Kidney capillary endothelial cell (primary cell): ENCODE measurements at regions not wholly inside any gene's neighbourhood (a gene's known extent, or its start where the extent isn't known, plus 50 kb on each side); places are given as distances from the start of the nearest gene placed in this dataset.
"Not testable (repeated sequence)": the region's sequence is repeated elsewhere in the genome, so short reads cannot be mapped to it uniquely, and the experiment has no call there.

ENCODE experiments used
- DNase-seq: peaks from one replicate; pipeline ENCODE4 v3.0.0-alpha.2; 2018; ENCODE audit warnings: low spot score

GRCh38 chr5:44756097-44756496 lies 52.6 kb upstream of the MRPS30 start:
- DNase-seq: not testable (repeated sequence)

- DNase-seq: no peak
Observed at GRCh38 chr5:44747396-44747795, 61.4 kb upstream of the MRPS30 start.

GRCh38 chr5:44740660-44741059 lies 68.1 kb upstream of the MRPS30 start:
- DNase-seq: no peak

GRCh38 chr5:44729536-44729935 lies 79.2 kb upstream of the MRPS30 start:
- no peak for DNase-seq

GRCh38 chr5:44727100-44727499 lies 81.6 kb upstream of the MRPS30 start:
- no peak for DNase-seq

- DNase-seq: no peak
Observed at GRCh38 chr5:44719856-44720255, 88.9 kb upstream of the MRPS30 start.

- no peak for DNase-seq
Observed at GRCh38 chr5:44714871-44715561, 93.7 kb upstream of the MRPS30 start.

- DNase-seq: no peak
Observed at GRCh38 chr5:44713446-44713845, 95.3 kb upstream of the MRPS30 start.

GRCh38 chr5:44711901-44712300 lies 96.8 kb upstream of the MRPS30 start:
- DNase-seq: no peak

- DNase-seq: no peak
Observed at GRCh38 chr5:44708602-44709001, 100.1 kb upstream of the MRPS30 start.

GRCh38 chr5:44707721-44708120 lies 101.0 kb upstream of the MRPS30 start:
- DNase-seq: no peak

GRCh38 chr5:44697025-44697424 lies 111.7 kb upstream of the MRPS30 start:
- DNase-seq: no peak

GRCh38 chr5:44695259-44695658 lies 113.5 kb upstream of the MRPS30 start:
- no peak for DNase-seq

- DNase-seq: no peak
Observed at GRCh38 chr5:44691802-44692201, 116.9 kb upstream of the MRPS30 start.

GRCh38 chr5:44681906-44682305 lies 126.8 kb upstream of the MRPS30 start:
- DNase-seq: no peak

- DNase-seq: no peak
Observed at GRCh38 chr5:44679214-44679613, 129.5 kb upstream of the MRPS30 start.

- no peak for DNase-seq
Observed at GRCh38 chr5:44675296-44675695, 133.5 kb upstream of the MRPS30 start.

GRCh38 chr5:44674461-44674860 lies 134.3 kb upstream of the MRPS30 start:
- no peak for DNase-seq

- DNase-seq: not testable (repeated sequence)
Observed at GRCh38 chr5:44668471-44668870, 140.3 kb upstream of the MRPS30 start.

- no peak for DNase-seq
Observed at GRCh38 chr5:44665101-44665701, 143.5 kb upstream of the MRPS30 start.

- DNase-seq: no peak
Observed at GRCh38 chr5:44664711-44665100, 144.0 kb upstream of the MRPS30 start.

- no peak for DNase-seq
Observed at GRCh38 chr5:44663991-44664710, 144.6 kb upstream of the MRPS30 start.

GRCh38 chr5:44661851-44662250 lies 146.9 kb upstream of the MRPS30 start:
- DNase-seq: no peak
